ENCODE measurements at regions not wholly inside any gene's neighbourhood (a gene's known extent, or its start where the extent isn't known, plus 50 kb on each side); places are given as distances from the start of the nearest gene placed in this dataset.

DNA sequence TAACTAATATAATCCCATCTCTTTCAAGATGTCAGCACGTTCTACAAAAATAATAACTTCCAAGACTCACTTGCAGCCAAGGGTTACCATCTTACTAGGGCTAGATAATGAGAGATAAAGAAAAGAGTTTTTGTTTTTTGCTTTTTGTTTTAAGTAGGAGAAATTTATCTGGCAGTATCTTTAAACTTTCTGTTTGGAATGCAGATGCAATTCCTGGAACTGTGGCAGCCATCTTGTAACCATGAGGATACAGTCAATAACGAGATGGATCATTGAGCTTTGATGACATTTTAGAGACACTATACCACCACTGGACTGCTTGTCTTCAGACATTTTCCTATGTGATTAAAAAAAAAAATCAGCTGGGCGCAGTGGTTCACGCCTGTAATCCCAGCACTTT lies 171.2 kb upstream of the ARID2 start:
- Mint-ChIP-seq H3K36me3 (ENCODE audit: low read depth, unreplicated experiment) (no peaks in the 10 kb centered on the region), H3K27ac (ENCODE audit: unreplicated experiment) (no peak overlapping the region), H3K27me3 (ENCODE audit: unreplicated experiment) (no peaks in the 10 kb centered on the region), H3K4me1 (ENCODE audit: unreplicated experiment) (no peaks in the 10 kb centered on the region), H3K4me3 (ENCODE audit: unreplicated experiment) (no peak overlapping the region), H3K9me3 (ENCODE audit: unreplicated experiment) (no peaks in the 10 kb centered on the region)
- TF ChIP-seq CTCF (IDR thresholded peaks at IDR 0.05; ENCODE audit: unreplicated experiment) = no peak
- DNase-seq (ENCODE audit: low spot score) = no peak

- H3K9me3 Mint-ChIP-seq (ENCODE audit: unreplicated experiment) = no peaks in the 10 kb centered on the region
- no peaks in the 10 kb centered on the region for H3K4me1 Mint-ChIP-seq (ENCODE audit: unreplicated experiment)
- no peaks in the 10 kb centered on the region for H3K36me3 Mint-ChIP-seq (ENCODE audit: low read depth, unreplicated experiment)
- DNase-seq (ENCODE audit: low spot score) = no peak
- TF ChIP-seq CTCF (IDR thresholded peaks at IDR 0.05; ENCODE audit: unreplicated experiment) = no peak
- no peak overlapping the region for H3K27ac Mint-ChIP-seq (ENCODE audit: unreplicated experiment)
- H3K4me3 Mint-ChIP-seq (ENCODE audit: unreplicated experiment) = no peak overlapping the region
- no peaks in the 10 kb centered on the region for H3K27me3 Mint-ChIP-seq (ENCODE audit: unreplicated experiment)
Measured at GRCh38 chr12:45559537-45559936, 170.0 kb upstream of the ARID2 start.

DNA sequence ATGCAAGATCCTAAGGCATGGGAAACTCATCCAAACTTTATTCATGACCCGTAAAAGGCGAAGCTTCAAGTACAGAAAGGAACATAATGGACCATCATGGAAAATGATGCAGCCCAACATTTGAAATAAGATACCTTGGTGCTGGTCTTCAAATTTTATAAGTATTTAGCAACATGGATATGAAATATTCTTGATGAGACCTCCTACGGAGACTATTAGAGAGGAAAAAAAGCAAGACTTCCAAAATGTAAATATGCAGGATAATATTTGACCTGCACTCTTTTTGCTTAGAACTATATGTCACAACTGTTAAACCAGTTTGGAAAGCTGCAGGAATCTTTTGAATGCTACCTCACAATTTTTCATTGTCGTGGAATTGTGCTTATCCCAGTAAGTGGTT lies 168.8 kb upstream of the ARID2 start:
- no peaks in the 10 kb centered on the region for H3K27me3 Mint-ChIP-seq (ENCODE audit: unreplicated experiment)

GRCh38 chr12:45561488-45561887 lies 168.0 kb upstream of the ARID2 start:
- TF ChIP-seq CTCF (IDR thresholded peaks at IDR 0.05; ENCODE audit: unreplicated experiment) = no peak
- Mint-ChIP-seq H3K27ac (ENCODE audit: unreplicated experiment) (no peak overlapping the region), H3K36me3 (ENCODE audit: low read depth, unreplicated experiment) (no peaks in the 10 kb centered on the region), H3K9me3 (ENCODE audit: unreplicated experiment) (no peaks in the 10 kb centered on the region), H3K4me1 (ENCODE audit: unreplicated experiment) (no peaks in the 10 kb centered on the region), H3K4me3 (ENCODE audit: unreplicated experiment) (no peak overlapping the region), H3K27me3 (ENCODE audit: unreplicated experiment) (no peaks in the 10 kb centered on the region)
- DNase-seq (ENCODE audit: low spot score) = no peak

More for the DNA sequence above, 168.8 kb upstream of the ARID2 start:
- DNase-seq (ENCODE audit: low spot score) = no peak
- Mint-ChIP-seq H3K9me3 (ENCODE audit: unreplicated experiment) (no peaks in the 10 kb centered on the region), H3K36me3 (ENCODE audit: low read depth, unreplicated experiment) (no peaks in the 10 kb centered on the region), H3K4me3 (ENCODE audit: unreplicated experiment) (no peak overlapping the region), H3K27ac (ENCODE audit: unreplicated experiment) (no peak overlapping the region), H3K4me1 (ENCODE audit: unreplicated experiment) (no peaks in the 10 kb centered on the region)
- TF ChIP-seq CTCF (IDR thresholded peaks at IDR 0.05; ENCODE audit: unreplicated experiment) = no peak

- Mint-ChIP-seq H3K4me1 (ENCODE audit: unreplicated experiment) (no peaks in the 10 kb centered on the region), H3K9me3 (ENCODE audit: unreplicated experiment) (no peaks in the 10 kb centered on the region), H3K4me3 (ENCODE audit: unreplicated experiment) (no peak overlapping the region), H3K27me3 (ENCODE audit: unreplicated experiment) (peaks cover 1% of the 10 kb centered on the region), H3K27ac (ENCODE audit: unreplicated experiment) (no peak overlapping the region), H3K36me3 (ENCODE audit: low read depth, unreplicated experiment) (no peaks in the 10 kb centered on the region)
- TF ChIP-seq CTCF (IDR thresholded peaks at IDR 0.05; ENCODE audit: unreplicated experiment) = no peak
- DNase-seq (ENCODE audit: low spot score) = no peak
Measured at GRCh38 chr12:45565590-45565989, 163.9 kb upstream of the ARID2 start.

All from endothelial cell (in vitro differentiated cells).